Glomerular visceral epithelial cell (primary cell): ENCODE measurements at regions not wholly inside any gene's neighbourhood (a gene's known extent, or its start where the extent isn't known, plus 50 kb on each side); places are given as distances from the start of the nearest gene placed in this dataset.
A peak's percentile ranks its signal among the peaks of the same experiment; 100 is the strongest.

Source experiments
- DNase-seq: peaks from one replicate; pipeline ENCODE4 v3.0.0-alpha.2; 2016; ENCODE audit errors: extremely low spot score

- no peak for DNase-seq
These were observed 236.6 kb upstream of the FBXL7 start for GRCh38 chr5:15263406-15263805.

- no peak for DNase-seq
These were observed 238.5 kb upstream of the FBXL7 start for GRCh38 chr5:15261269-15261995.

GRCh38 chr5:15260356-15261268 lies 239.4 kb upstream of the FBXL7 start:
- no peak for DNase-seq

- no peak for DNase-seq
These were observed 243.5 kb upstream of the FBXL7 start for GRCh38 chr5:15256485-15256884.

- no peak for DNase-seq
These were observed 244.4 kb upstream of the FBXL7 start for GRCh38 chr5:15255576-15255975.

- DNase-seq: no peak
These were observed 245.4 kb upstream of the FBXL7 start for GRCh38 chr5:15254607-15255006.

- no peak for DNase-seq
These were observed 247.6 kb upstream of the FBXL7 start for GRCh38 chr5:15252331-15252730.

GRCh38 chr5:15249152-15249551 lies 250.8 kb upstream of the FBXL7 start:
- DNase-seq: peak; percentile 73

GRCh38 chr5:15248731-15249130 lies 251.2 kb upstream of the FBXL7 start:
- no peak for DNase-seq

GRCh38 chr5:15245913-15246312 lies 254.1 kb upstream of the FBXL7 start:
- no peak for DNase-seq

- DNase-seq: no peak
These were observed 256.5 kb upstream of the FBXL7 start for GRCh38 chr5:15243301-15244020.

GRCh38 chr5:15241216-15241821 lies 258.7 kb upstream of the FBXL7 start:
- DNase-seq: no peak

- no peak for DNase-seq
These were observed 262.0 kb upstream of the FBXL7 start for GRCh38 chr5:15238006-15238405.

GRCh38 chr5:15236911-15237508 lies 263.0 kb upstream of the FBXL7 start:
- no peak for DNase-seq

- no peak for DNase-seq
These were observed 265.1 kb upstream of the FBXL7 start for GRCh38 chr5:15234911-15235310.

GRCh38 chr5:15234366-15234765 lies 265.6 kb upstream of the FBXL7 start:
- DNase-seq: no peak

GRCh38 chr5:15233566-15233965 lies 266.4 kb upstream of the FBXL7 start:
- no peak for DNase-seq

- no peak for DNase-seq
These were observed 277.8 kb upstream of the FBXL7 start for GRCh38 chr5:15222156-15222555.

- DNase-seq: no peak
These were observed 279.3 kb upstream of the FBXL7 start for GRCh38 chr5:15220642-15221173.

- DNase-seq: no peak
These were observed 284.9 kb upstream of the FBXL7 start for GRCh38 chr5:15215056-15215455.

- DNase-seq: no peak
These were observed 286.0 kb upstream of the FBXL7 start for GRCh38 chr5:15214010-15214409.
